Type B pancreatic cell (in vitro differentiated cells): ENCODE measurements at regions not wholly inside any gene's neighbourhood (a gene's known extent, or its start where the extent isn't known, plus 50 kb on each side); places are given as distances from the start of the nearest gene placed in this dataset.

Source experiments
- DNase-seq: peaks from one replicate; pipeline ENCODE4 v3.0.0; 2021; ENCODE audit warnings: mixed read lengths; ENCODE audit not compliant: unreplicated experiment; ENCODE audit errors: extremely low spot score
- H3K27ac Mint-ChIP-seq: 2 replicates; pipeline ENCODE4 v1.8.0; 2021; ENCODE audit warnings: mild to moderate bottlenecking, mixed read lengths
- H3K27me3 Mint-ChIP-seq: 2 replicates; pipeline ENCODE4 v1.8.0; 2021; ENCODE audit warnings: mixed read lengths
- H3K36me3 Mint-ChIP-seq: 2 replicates; pipeline ENCODE4 v1.8.0; 2021; ENCODE audit warnings: mixed read lengths
- H3K4me1 Mint-ChIP-seq: one replicate; pipeline ENCODE4 v1.8.0; 2021; ENCODE audit warnings: mixed read lengths; ENCODE audit not compliant: unreplicated experiment
- H3K4me3 Mint-ChIP-seq: 2 replicates; pipeline ENCODE4 v1.8.0; 2021; ENCODE audit warnings: mild to moderate bottlenecking, mixed read lengths
- H3K9me3 Mint-ChIP-seq: 2 replicates; pipeline ENCODE4 v1.8.0; 2021; ENCODE audit warnings: mixed read lengths
- CTCF ChIP-seq: fragments of 200-600 bp; sonication (generic); conservative IDR thresholded peaks from 2 replicates; pipeline ENCODE4 v1.5.0; 2021; ENCODE audit warnings: antibody characterized with exemption, mild to moderate bottlenecking

GRCh38 chr14:27234331-27234730, 636.5 kb upstream of the NOVA1 start:
- no peak for DNase-seq
- Mint-ChIP-seq H3K36me3 (no peaks in the 10 kb centered on the region), H3K4me3 (no peak overlapping the region), H3K9me3 (peaks cover 4% of the 10 kb centered on the region), H3K4me1 (no peaks in the 10 kb centered on the region), H3K27ac (no peak overlapping the region), H3K27me3 (no peaks in the 10 kb centered on the region)
- no peak for TF ChIP-seq CTCF

DNA sequence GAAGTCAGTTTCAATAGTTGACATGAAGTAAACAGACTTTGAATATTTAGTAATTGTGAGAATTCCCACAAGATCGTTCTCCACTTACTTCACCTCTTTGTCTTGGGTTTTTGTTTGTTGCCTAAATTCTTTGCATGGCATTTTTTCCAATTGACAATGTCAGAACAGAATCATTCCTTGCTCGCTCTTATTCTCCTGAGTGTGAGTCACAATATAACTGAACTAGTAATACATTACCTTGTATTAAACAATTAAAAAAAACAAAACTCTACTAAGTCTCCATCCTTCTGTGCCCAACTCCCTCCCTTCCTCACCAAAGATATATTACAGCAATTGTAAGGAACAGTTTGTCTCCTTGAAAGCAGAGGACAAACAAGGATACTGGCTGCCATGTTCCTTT, 638.8 kb upstream of the NOVA1 start:
- H3K4me3 Mint-ChIP-seq = no peak overlapping the region
- DNase-seq = no peak
- TF ChIP-seq CTCF = no peak
- H3K27ac Mint-ChIP-seq = no peak overlapping the region
- H3K4me1 Mint-ChIP-seq = no peaks in the 10 kb centered on the region
- H3K27me3 Mint-ChIP-seq = no peaks in the 10 kb centered on the region
- H3K36me3 Mint-ChIP-seq = no peaks in the 10 kb centered on the region
- H3K9me3 Mint-ChIP-seq = no peaks in the 10 kb centered on the region

DNA sequence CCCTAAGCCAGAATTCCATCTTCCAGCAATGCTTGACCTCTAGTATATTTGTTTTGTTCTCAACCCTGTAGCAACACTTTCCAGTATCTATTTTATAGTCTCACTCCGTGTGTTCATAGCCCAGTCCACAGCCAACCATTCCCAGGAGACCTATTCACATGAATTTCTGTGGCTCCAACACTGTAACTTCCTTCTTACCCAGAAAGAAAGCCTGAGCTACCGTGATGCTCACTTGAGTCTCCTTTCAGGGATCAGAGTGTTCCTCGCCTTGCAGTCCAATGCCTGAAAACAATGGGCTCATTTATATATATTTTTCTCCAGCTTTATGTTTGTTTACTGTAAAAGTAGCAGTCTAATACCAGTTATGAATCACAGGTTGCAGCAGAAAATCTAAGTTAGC, 645.0 kb upstream of the NOVA1 start:
- no peak for DNase-seq
- no peaks in the 10 kb centered on the region for H3K4me1 Mint-ChIP-seq
- no peaks in the 10 kb centered on the region for H3K27me3 Mint-ChIP-seq
- H3K36me3 Mint-ChIP-seq = no peaks in the 10 kb centered on the region
- H3K27ac Mint-ChIP-seq = no peak overlapping the region
- TF ChIP-seq CTCF = no peak
- H3K9me3 Mint-ChIP-seq = no peaks in the 10 kb centered on the region
- H3K4me3 Mint-ChIP-seq = no peak overlapping the region

- DNase-seq = no peak
- Mint-ChIP-seq H3K27ac (no peak overlapping the region), H3K36me3 (no peaks in the 10 kb centered on the region), H3K27me3 (no peaks in the 10 kb centered on the region), H3K9me3 (no peaks in the 10 kb centered on the region), H3K4me1 (no peaks in the 10 kb centered on the region), H3K4me3 (no peak overlapping the region)
- TF ChIP-seq CTCF = no peak
These were observed 645.5 kb upstream of the NOVA1 start for GRCh38 chr14:27243365-27243764.

DNA sequence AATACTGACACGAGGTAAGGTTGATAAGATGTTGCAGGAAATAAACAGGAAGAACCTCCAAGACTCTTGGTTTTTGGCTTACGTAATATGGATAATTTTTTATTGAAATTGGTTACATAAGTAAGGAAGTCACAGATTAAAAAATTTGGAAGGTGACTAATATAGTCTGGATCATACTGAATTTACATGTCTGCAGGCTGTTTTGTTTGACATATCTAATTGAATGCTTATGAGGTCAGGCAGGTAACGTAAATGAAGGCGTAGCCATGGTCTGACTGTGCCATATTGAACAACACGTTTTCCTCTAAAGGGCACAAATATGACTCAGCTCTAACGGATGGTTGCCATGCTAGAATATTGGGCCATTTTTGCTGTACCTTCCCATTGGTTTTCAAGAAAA, 648.1 kb upstream of the NOVA1 start:
- no peak overlapping the region for H3K4me3 Mint-ChIP-seq
- H3K9me3 Mint-ChIP-seq = no peaks in the 10 kb centered on the region
- H3K27ac Mint-ChIP-seq = no peak overlapping the region
- DNase-seq = no peak
- H3K4me1 Mint-ChIP-seq = no peaks in the 10 kb centered on the region
- H3K27me3 Mint-ChIP-seq = no peaks in the 10 kb centered on the region
- no peak for TF ChIP-seq CTCF
- H3K36me3 Mint-ChIP-seq = no peaks in the 10 kb centered on the region

DNA sequence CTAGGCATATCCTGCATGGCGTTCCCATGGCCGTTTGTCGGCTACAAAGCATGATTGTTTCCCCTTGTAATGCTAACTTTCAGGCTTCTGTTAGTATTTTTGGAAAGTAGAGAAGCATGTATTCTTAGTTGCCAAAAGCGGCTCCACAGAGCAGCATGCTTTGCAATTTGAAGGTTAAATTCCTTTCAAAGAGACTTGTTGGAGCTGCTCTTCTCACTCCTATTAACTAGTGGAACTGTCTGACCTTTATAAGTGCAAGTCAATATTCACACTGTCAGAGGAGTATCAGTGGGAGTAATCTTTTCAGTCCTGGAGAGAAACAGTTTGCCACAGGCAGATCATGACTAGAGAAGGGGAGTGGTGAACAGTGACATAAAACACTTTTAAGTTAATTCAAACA, 656.1 kb upstream of the NOVA1 start:
- no peak for DNase-seq
- Mint-ChIP-seq H3K27ac (no peak overlapping the region), H3K27me3 (no peaks in the 10 kb centered on the region), H3K9me3 (no peaks in the 10 kb centered on the region), H3K4me3 (no peak overlapping the region), H3K4me1 (no peaks in the 10 kb centered on the region), H3K36me3 (no peaks in the 10 kb centered on the region)
- TF ChIP-seq CTCF = no peak
